Femur (tissue), 1 donor: ENCODE measurements at regions not wholly inside any gene's neighbourhood (a gene's known extent, or its start where the extent isn't known, plus 50 kb on each side); places are given as distances from the start of the nearest gene placed in this dataset.
A peak's percentile ranks its signal among the peaks of the same experiment; 100 is the strongest.

Experiments
- DNase-seq: peaks from one replicate; pipeline ENCODE4 v3.0.0-alpha.2; 2017

DNA sequence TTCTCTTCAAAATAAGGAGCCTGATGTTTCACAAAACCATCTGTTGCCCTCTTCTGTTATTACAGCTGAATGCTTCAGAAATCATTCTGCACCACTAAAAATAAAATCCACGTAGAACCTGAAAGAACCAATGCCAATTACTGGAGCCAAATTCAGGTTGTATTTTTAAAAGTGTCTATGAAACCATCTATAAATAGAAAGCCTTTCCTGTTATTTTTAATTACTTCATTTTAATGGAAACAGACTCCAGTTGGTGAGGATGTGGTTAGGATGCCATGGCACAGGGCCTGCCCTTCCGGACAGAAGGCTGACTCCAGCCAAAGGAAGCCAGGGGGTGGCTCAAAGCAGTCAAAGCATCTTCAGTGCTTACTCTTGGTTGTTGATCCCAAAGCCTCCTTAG lies 119.8 kb downstream of the TENT4A start:
- DNase-seq = peak; percentile 38

DNA sequence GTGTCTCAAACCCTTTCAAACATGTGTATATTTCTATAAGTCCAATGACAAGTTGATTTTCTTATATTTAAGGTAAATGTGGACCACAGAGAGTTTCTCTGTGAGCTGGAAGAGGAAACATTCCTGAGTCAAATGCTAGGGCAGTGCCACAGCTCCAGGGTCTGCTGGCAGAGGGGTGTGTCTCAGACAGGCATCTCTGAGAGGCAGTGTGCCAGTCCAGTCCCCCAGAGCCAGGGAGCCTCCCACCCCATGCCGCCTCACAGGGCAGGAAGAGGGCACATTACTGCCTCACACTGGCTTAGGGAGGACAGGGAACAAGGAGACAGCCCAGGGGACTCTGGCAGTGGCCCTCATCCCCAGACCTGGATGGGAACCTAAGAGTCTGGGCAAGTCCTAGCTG lies 120.2 kb downstream of the TENT4A start:
- DNase-seq = no peak

DNA sequence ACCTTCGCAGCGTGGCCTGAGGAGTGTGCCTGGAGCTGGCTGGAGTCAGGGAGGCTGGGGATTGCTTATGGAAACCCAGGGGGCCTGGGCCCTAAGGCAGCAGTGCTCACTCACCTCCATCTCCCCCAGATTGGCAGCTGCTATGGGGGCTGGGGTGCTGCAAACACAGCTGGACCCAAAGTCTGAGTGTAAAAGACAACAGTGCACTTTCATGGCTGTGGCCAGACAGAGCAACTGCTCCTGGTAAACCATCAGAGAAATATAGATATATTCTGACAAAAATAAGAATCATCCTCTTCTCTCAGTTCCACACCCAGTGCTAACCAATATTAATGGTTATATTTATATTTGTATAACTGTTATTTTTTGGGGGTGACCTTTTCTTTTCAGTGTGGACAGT lies 123.9 kb downstream of the TENT4A start:
- no peak for DNase-seq

DNA sequence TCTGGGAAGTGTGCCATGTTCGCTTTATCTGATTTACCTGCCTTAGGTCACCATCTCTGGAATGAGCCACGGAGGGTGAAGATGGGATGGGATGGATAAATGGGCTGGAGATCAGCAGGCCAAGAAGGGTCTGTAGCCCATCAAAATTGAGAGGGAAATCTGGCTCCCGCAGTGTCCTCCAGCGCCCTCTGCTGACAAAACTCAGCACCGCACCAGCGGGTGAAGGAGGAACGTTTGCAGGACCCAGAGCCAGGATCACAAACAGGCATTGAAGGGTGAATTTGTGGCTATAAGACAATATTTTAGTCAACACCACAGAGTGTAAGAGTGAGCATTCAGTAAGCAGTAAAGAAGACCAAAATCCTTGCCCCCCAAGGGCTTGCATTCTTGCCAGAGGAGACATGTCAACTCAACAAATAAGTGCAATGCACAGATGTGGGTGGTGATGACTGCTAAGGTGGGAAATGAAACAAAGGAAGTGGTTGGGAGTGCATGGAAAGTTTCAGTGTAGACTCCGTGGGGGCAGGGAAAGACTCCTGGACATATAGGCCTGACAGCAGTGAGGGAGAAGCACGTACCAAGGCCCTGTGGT lies 124.4 kb downstream of the TENT4A start:
- no peak for DNase-seq

DNA sequence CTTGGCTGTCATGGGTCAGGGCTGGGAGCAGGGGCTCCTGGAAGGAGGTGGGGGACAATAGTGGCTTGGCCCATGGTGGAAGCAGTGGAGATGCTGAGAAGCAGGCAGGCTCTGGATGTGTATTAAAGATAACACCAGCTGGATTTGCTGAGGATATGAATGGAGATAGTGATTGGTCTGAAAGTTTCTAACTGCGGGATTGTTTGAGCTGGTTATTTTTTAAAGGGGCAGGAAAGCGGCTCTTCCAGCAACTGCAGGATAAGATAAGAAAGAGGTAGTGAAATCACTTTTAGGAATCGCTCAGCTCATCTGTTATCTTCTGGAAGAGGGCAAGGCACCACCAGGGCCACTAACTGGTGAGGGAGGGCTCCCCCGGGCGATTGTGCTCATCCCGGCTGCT lies 125.5 kb downstream of the TENT4A start:
- no peak for DNase-seq

DNA sequence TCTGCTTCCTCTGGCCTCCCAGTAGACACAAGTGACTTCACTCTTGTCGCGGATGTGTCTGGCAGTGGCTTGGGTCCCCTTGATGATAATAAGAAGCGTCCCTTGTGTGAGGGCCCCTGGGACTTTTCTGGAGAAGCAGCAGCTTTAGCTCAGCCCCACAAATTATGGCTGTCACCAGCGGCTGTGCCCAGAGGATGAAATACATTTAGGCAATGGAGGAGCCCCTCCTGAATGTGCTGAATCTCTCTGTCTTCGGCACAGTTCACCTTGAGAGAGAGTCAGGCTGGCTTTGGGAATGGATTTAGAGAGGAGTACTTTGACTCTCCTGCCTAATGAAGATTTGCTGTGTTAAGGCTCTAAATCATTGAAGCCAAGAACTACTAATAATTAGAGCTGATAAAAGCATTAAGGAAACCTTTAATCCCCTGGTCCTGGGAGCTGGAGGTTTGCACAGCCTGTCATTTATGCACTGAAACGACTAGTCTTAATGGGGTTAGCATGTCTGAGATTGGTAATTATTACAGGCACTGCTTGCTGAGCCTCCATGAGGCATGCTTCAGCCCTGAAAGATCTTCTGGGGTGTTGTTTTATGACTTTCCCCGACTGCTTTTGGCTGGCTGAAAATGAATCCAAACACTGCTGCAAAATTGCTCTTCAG lies 127.0 kb downstream of the TENT4A start:
- DNase-seq = no peak

DNA sequence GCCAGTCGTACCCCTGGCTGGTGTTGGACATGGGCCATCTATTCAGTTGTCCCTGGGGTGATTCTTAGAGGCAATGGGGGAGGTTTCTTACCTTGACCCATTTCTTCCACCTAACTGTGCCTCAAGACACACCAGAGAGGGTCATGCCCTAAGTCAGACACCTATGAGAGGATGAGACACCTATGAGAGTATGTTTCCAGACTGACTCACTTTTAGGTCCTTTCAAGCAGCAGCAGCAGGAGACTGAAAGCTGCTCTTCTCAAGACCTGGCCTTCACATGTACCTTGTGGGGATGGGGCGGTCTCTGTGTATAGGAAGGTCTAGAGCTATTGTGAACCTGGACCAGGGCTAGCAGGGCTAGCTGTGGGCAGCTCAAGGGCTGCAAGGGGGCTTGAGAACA lies 130.1 kb downstream of the TENT4A start:
- DNase-seq = no peak

DNA sequence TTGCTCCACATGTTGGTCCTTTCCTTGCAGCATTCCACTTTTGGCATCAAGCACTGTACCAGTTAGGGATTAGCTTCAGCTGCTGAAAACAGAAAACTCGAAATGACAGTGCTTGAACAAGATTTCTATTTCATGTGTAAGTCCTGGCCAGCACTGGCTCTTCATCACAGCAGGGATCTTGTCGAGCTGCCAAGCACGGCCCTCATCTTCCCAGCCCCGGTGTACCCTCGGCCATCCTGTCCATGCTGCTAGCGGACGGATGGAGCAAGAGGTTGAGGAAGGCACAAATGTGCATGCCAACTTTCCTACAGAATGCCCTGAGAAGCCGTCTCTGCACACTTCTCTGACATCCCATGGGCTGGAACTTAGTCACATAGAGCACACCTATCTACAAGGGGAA lies 130.6 kb downstream of the TENT4A start:
- DNase-seq = no peak

DNA sequence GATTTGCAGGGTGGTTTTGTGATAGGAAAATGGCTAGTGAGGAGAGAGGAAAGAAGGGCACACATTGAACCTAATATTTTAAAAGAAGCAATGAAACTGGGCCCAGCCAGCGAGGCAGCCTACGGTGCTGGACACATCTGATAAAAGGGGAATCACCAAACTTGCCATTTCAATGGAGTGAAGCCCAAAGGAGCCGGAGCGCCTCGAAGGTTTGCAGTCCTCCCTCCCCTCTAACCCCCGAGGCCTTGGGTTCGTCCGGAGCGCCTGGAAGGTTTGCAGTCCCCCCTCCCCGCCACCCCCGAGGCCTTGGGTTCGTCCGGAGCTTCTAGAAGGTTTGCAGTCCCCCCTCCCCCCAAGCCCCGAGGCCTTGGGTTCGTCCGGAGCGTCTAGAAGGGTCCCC lies 132.6 kb downstream of the TENT4A start:
- DNase-seq = no peak

DNA sequence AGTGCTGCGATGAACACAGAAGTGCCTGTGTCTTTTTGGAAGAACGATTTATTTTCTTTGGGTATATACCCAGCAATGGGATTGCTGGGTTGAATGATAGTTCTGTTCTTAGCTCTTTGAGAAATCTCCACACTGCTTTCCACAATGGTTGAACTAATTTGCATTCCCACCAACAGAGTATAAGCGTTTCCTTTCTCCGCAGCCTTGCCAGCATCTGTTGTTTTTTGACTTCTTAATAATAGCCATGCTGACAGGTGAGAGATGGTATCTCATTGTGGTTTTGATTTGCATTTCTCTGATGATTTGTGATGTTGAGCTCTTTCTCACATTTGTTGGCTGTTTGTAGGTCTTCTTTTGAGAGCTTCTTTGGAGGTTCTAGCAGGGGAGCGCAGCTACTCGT lies 134.6 kb downstream of the TENT4A start:
- DNase-seq = no peak

DNA sequence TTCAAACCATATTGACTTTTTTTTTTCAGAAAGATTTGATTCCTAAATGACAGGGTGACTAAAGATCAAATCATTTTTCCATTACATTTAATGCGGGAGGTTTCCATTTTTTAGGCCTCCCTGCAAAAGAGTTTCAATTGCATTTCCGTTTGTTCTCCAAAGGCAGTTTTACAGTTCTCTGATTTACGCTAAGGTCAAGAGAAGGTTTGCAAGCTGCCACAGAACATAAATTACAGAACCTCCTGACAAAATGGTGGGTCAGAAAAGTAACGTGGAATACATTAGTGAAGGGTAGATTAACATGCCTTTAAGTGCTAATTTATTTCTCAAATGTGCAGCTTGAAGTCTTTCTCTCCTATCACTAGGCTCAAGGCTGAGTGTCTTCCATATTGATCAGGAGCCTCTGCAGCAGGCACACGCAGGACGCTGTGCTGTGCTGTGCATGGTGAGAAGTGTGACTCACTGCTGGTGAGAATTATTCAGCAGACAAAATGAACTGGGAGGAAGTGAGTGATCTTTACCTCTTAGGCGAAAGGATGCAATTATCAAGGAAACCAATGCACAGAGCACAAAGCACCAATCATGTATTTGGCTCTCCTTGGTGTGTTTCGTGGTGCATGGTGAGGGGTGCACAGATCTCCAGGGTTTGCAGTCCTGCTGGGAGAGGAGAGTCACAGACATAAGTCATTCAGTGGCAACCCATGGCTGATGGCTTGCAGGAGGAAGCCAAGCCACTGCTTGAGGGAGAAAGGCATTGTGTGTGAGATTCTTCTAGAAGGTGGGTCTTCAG lies 136.3 kb downstream of the TENT4A start:
- DNase-seq = no peak

DNA sequence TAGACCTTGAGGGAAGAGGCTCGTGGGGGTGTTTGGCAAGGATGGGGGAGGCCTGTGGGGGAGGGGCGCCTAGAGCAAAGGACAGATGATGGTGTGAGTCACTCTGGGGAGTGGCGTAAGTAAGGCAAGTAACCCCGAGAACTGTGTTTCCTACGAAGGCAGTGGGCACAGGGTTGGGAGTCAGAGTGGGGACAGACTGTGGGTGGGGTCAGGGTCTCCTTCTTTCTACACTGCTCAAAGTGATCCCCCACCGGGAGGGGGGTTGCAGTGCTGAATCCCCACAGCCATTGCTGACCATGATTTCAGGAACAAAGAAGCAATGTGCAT lies 136.8 kb downstream of the TENT4A start:
- DNase-seq = no peak

DNA sequence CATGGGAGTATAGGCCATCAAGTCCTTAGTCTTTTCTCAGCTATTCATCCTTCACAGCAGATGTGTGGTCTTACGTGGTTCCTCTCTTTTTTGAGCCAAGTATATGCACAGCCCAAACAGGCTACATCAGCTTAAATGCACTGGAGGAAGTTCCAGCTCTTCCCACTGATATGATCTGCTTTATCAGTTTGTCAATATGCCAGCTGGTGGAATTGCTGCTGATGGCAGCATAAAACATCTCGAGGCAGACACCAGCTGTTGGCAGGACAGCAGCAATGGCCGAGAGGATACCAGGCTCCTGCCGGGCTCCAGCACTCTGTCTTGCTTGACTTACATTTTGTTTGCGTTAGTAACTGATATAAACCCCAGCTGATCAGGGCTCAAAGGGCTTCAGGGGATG lies 143.4 kb downstream of the TENT4A start:
- DNase-seq = no peak

DNA sequence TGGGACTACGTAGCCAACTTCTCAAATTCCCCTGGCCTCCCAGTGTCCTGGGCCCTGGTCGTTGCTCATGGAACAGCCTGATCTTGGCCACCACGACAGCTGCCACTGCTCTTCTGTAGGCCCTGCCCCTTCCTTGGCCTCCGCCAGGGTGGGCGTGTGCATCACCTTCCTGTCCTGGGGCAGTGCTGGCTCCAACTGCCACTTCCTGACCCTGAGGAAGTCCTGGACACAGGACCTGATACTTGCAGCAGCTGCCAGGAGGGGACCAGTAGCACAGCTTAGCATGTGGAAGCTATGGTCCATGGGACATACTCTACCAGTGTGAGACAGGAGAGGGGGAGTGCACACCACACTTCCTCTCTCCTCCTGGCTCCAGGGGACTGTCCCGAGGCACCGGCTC lies 145.2 kb downstream of the TENT4A start:
- DNase-seq = no peak

DNA sequence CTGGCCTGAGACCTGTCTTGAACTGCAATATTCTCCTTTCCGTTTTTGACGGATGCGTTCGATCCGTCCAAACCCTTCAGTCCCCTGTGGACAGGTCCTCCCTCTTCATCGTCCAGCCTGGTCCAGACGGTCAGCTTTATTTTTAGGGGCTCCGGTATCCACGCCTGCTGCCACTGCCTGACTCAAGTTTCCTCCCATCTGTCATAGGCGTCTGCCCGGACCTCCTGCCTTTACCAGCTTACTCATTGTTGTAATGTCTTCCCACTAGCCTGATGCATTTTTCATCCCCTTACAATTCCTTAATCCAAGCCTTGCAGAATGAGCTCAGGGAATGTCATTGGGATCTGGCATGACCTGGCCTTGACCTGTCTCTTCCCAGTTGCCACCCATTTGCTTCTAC lies 145.8 kb downstream of the TENT4A start:
- no peak for DNase-seq

DNA sequence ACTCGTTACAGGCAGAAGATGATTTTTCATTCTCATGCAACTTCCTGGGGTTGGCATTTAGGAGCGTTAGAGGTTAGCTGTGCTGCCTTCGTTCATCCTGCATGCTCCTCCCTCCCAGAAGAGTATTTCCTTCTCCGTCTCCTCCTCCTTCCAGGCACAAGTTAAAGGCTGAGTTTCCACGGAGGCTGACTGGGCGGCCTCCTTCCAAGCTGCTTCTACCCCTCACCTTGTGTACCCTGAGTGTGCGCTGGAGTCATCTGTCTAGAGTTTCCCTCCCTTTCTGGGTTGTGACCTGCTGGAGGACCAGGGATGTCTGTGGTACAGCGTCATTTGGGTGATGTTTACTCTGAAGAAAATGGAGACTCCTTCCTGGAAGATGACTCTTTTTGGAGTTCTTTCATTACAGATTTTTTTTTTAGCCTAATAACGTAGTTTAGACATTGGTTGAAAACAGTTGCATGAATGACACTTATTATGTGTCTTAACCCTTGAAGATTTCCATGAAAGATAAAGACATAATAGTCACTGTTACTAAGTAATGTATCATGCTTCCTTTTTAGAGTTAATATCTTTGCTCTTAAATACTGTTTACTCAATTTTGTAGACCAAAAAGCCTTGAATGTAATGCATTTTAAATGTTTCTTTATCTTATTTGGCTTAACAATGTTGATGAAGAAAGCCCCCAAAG lies 146.9 kb downstream of the TENT4A start:
- no peak for DNase-seq

DNA sequence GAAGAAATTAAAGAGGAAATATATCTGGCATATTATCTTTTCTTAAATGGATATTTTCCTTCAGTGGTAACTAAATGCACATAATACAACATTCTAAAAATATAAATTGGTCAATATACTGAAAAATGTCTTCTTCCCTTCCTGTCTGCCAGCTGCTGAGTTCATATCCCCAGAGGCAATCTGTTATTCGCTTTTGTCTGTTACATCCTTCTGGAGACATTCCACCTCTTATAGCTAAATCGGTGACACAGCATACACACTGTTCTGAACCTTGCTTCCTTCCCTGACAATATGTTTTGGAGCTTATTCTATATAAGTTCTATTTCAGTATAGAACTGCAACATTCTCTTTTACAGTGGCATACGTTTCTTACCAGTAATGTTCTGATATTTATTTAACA lies 147.8 kb downstream of the TENT4A start:
- no peak for DNase-seq

DNA sequence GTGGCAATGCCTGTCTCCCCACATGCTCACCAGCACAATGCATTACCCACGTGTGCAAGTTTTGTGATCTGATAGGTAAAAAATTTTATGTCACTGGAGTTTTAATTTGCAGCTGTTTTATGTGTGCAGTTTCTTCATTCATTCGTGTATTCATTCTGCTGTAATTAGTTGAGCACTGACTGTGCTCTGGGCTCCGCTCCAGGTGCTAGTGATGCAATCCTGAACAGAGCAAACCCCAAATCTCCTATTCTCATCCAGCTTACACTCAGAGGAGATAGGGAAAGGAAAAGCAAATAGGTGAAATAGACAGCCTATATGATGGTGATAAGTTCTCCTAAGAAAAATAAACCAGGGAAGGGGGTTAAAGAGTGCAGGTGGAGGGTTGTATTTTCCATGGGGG lies 148.4 kb downstream of the TENT4A start:
- no peak for DNase-seq

DNA sequence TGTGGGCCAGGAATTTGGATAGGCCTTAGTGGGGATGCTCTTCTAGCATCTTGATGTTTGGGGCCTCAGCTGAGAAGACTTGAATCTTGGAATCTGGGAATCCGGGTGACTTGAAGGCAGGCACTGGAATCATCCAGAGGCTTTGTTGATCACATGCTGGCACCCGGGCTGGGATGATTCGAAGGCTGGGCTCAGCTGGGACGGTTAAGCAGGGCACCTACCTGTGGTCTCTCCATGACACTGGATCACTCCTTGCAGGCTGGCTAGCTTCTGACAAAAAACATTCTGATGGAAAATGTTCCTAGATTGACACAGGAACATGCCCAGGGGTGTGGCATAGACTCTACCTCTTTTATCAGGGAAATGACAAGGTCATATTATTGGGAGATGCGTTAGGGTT lies 149.1 kb downstream of the TENT4A start:
- DNase-seq = no peak

DNA sequence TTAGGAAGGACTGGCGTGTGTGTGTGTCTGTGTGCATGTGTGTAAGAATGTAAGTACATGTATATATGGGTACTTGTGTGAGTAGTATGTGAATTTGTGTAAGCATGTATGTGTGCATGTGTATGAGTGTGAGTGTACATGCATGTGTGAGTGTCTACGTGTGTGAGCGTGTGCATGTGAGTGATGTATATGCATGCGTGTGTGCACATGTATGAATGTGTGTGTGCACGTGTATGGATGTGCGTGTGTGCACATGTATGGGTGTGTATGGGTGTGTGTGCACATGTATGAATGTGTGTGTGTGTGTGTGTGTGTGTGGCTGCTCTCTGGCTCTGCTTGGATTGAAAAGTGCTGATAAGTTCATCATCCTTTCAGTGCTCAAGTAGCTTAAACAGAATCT lies 154.5 kb downstream of the TENT4A start:
- DNase-seq = no peak

DNA sequence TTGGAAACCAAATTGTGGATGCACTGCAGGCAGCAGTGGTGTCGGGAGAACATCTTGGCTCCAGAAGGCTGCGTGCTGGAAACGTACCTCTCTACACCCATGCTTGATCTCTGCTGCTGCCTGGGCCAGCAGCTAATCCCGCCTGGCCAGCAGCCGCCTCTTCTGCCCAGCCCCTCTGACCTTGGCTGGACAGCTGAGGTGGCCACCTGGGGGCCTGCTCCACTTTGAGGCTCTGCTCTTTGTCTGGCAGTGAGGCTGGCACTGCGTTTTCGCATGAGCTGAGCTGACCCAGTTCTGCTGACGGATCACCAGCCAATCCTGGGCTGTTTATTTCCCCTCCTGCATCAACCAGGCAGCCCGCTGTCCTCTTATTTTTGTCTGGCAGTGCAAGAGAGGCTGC lies 154.9 kb downstream of the TENT4A start:
- DNase-seq = no peak

DNA sequence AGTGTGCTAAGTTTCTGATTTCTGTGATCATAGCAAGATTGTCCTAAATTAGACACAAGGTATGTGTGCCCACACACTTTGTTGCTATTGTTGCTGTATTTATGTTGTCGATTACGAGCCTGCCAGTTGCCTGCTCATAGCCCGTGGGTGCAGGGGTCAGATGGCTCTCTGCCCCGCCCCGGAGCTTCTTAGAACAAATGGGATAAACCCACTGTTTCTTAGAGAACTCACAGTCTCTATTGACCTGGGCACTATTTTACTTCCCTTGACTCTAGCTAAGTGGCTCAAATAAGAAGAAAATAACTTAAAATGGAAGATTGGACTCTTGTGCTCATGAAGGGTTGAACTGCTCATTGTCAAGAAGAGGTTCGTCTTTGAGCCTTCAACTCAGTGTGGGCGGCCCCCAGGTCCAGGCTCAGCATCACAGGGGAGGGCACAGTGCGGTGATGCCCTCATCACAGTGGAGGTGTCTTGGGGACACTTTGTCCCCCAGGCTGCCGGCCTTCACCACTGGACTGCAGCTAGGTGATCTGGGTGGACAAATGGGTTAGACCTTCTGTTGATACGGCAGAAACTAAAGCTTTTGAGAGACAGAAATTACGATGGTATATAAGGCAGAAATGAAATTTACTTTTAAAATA lies 155.5 kb downstream of the TENT4A start:
- DNase-seq = no peak

DNA sequence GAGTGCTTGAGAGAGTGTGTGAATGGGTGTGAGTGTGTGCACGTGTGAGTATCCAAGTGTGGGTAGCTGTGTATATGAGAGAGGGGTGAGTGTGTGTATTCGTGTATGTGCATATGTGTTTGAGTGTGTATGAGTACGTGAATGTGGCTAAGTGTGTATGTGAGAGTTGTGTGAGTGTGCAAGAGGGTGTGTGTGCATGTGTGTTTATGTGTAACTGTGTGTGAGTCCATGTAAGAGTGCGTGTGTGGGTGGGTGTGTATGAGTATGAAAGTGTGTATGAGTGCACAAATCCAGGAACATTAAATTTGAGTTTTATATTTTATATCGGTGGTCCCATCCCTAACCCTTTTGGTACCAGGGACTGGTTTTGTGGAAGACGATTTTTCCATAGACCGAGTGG lies 156.4 kb downstream of the TENT4A start:
- DNase-seq = no peak
